HepG2 (cell line): ENCODE measurements at regions not wholly inside any gene's neighbourhood (a gene's known extent, or its start where the extent isn't known, plus 50 kb on each side); places are given as distances from the start of the nearest gene placed in this dataset.

Experiments used
- ATAC-seq: fragments of 200-7000 bp; cut with Tn5 transposase; 3 replicates; pipeline ENCODE4 v1.9.1; 2020; ENCODE audit warnings: mild to moderate bottlenecking, moderate library complexity
- BruUV-seq: library from RNA; stranded (reverse); fragments of 400-500 nt; replicated peaks from 2 replicates; lab custom pipeline; 2021; lab: Mats Ljungman, UMichigan
- CTCF ChIA-PET: fragments of 300-600 bp; formaldehyde crosslinking; extraction: SDS; loops from one replicate; lab custom pipeline; 2021; ENCODE audit warnings: low total read pairs, inconsistent platforms, low intra/inter-chr PET ratio; lab: Yijun Ruan, JAX
- POLR2A ChIA-PET: fragments of 350-600 bp; sonication (Branson Sonifier 250); formaldehyde crosslinking; loops from one replicate; lab custom pipeline; 2020; ENCODE audit warnings: antibody characterized with exemption, inconsistent platforms; lab: Yijun Ruan, JAX
- DNase-seq: peaks from one replicate; pipeline ENCODE4 v3.0.0-alpha.2; 2015; ENCODE audit warnings: low spot score
- FAIRE-seq: peaks from 3 replicates; lab custom pipeline; 2011; peaks lifted over from hg19 to GRCh38; lab: Jason Lieb, UNC
- H2AFZ ChIP-seq: one replicate; pipeline ENCODE4 v1.6.1; 2011; ENCODE audit warnings: low read length, inconsistent platforms
- H3K27ac ChIP-seq: fragments of 300-600 bp; 3 replicates; pipeline ENCODE4 v1.8.0; 2011; ENCODE audit warnings: mixed run types, mild to moderate bottlenecking, mixed read lengths, low read length, inconsistent platforms; ENCODE audit not compliant: insufficient read depth; ENCODE audit errors: extremely low read length
- H3K27me3 ChIP-seq, 2 experiments: fragments of 200-600 bp in 1 of 2; 2 replicates in 1 of 2; 3 replicates in 1 of 2; pipeline versions ENCODE4 v1.6.0 to v1.8.0; 2011; ENCODE audit warnings: low read length in 2 of 2, mild to moderate bottlenecking in 2 of 2, moderate library complexity in 2 of 2, inconsistent platforms in 1 of 2; ENCODE audit not compliant: insufficient read depth in 2 of 2, control insufficient read depth in 1 of 2
- H3K36me3 ChIP-seq, 2 experiments: fragments of 200-600 bp in 1 of 2; replicated peaks in 1 of 2; 2 replicates in 1 of 2; 3 replicates in 1 of 2; pipeline versions ENCODE4 v1.5.1 to v1.8.0; 2011; ENCODE audit warnings: low read length in 2 of 2, inconsistent platforms in 1 of 2; ENCODE audit not compliant: insufficient read depth in 2 of 2, control insufficient read depth in 1 of 2
- H3K4me1 ChIP-seq: 2 replicates; pipeline ENCODE4 v1.5.1; 2012; ENCODE audit warnings: low read length, inconsistent platforms; ENCODE audit not compliant: insufficient read depth
- H3K4me2 ChIP-seq: 2 replicates; pipeline ENCODE4 v1.6.0; 2011; ENCODE audit warnings: low read depth, low read length, inconsistent platforms
- H3K4me3 ChIP-seq, 3 experiments: fragments of 200-600 bp in 1 of 3; sonication (generic), shearing (Covaris generic) in 1 of 3; replicated peaks in 1 of 3; 2 replicates each; pipeline ENCODE4 v1.5.1; 2011 to 2016; ENCODE audit warnings: low read length in 3 of 3, inconsistent platforms in 2 of 3, low read depth in 2 of 3, mild to moderate bottlenecking in 2 of 3, control low read depth in 1 of 3, mixed read lengths in 1 of 3; ENCODE audit not compliant: insufficient read depth in 1 of 3
- H3K79me2 ChIP-seq: one replicate; pipeline ENCODE4 v1.6.1; 2011; ENCODE audit warnings: low read length, inconsistent platforms; ENCODE audit not compliant: insufficient read depth
- H3K9ac ChIP-seq: 2 replicates; pipeline ENCODE4 v1.6.0; 2011; ENCODE audit warnings: mild to moderate bottlenecking, low read depth, low read length, inconsistent platforms; ENCODE audit not compliant: insufficient read depth
- H3K9me3 ChIP-seq: 2 replicates; pipeline ENCODE4 v1.5.1; 2012; ENCODE audit warnings: mild to moderate bottlenecking, low read length
- H4K20me1 ChIP-seq: 2 replicates; pipeline ENCODE4 v1.6.0; 2011; ENCODE audit warnings: inconsistent platforms, mild to moderate bottlenecking, low read length, moderate library complexity; ENCODE audit not compliant: insufficient read depth
- BORCS8-MEF2B ChIP-seq: sonication (generic); formaldehyde crosslinking; IDR thresholded peaks from 2 replicates; pipeline ENCODE4 v1.8.0; 2022; ENCODE audit warnings: mild to moderate bottlenecking, missing genetic modification reagents
- EHMT2 ChIP-seq: fragments of 200-600 bp; sonication (generic); IDR thresholded peaks from 2 replicates; pipeline ENCODE4 v1.7.0; 2017; ENCODE audit warnings: antibody characterized with exemption, low read depth, low read length, borderline replicate concordance
- FOXA1 ChIP-seq, 2 experiments: fragments of 450-650 bp in 1 of 2; sonication (generic) in 1 of 2; formaldehyde crosslinking in 1 of 2; IDR thresholded peaks; 2 replicates each; pipeline versions ENCODE4 v1.4.0 to v1.6.1; 2016 to 2020; ENCODE audit warnings: missing genetic modification reagents in 1 of 2
- GFI1 ChIP-seq: sonication (generic); formaldehyde crosslinking; IDR thresholded peaks from 2 replicates; pipeline ENCODE4 v1.5.0; 2020; ENCODE audit warnings: missing genetic modification reagents, mild to moderate bottlenecking, borderline replicate concordance
- GPN1 ChIP-seq: sonication (generic); formaldehyde crosslinking; IDR thresholded peaks from 2 replicates; pipeline ENCODE4 v1.5.1; 2020; ENCODE audit warnings: missing genetic modification reagents, borderline replicate concordance
- IRX3 ChIP-seq: sonication (generic); formaldehyde crosslinking; IDR thresholded peaks from 2 replicates; pipeline ENCODE4 v1.8.1; 2023; ENCODE audit warnings: mild to moderate bottlenecking, low read depth, missing genetic modification reagents, borderline replicate concordance
- JDP2 ChIP-seq: sonication (generic); formaldehyde crosslinking; IDR thresholded peaks from 2 replicates; pipeline ENCODE4 v1.8.1; 2022; ENCODE audit warnings: missing genetic modification reagents, borderline replicate concordance
- RARA ChIP-seq: IDR thresholded peaks from 2 replicates; pipeline ENCODE4 v1.6.1; 2016; ENCODE audit warnings: missing genetic modification reagents, missing compliant biosample characterization
- SETDB1 ChIP-seq: sonication (generic); formaldehyde crosslinking; IDR thresholded peaks from 2 replicates; pipeline ENCODE4 v1.5.1; 2020; ENCODE audit warnings: missing genetic modification reagents, mild to moderate bottlenecking, borderline replicate concordance
- ZBTB21 ChIP-seq: sonication (generic); formaldehyde crosslinking; IDR thresholded peaks from 2 replicates; pipeline ENCODE4 v1.4.0; 2020; ENCODE audit warnings: missing genetic modification reagents
- ZNF143 ChIP-seq: sonication (generic); formaldehyde crosslinking; IDR thresholded peaks from 2 replicates; pipeline ENCODE4 v1.4.0; 2020; ENCODE audit warnings: missing genetic modification reagents
- ZNF230 ChIP-seq: sonication (generic); formaldehyde crosslinking; IDR thresholded peaks from 2 replicates; pipeline ENCODE4 v1.4.0; 2020; ENCODE audit warnings: mild to moderate bottlenecking, missing genetic modification reagents
- ZNF251 ChIP-seq: sonication (generic); formaldehyde crosslinking; IDR thresholded peaks from 2 replicates; pipeline ENCODE4 v1.9.0; 2021; ENCODE audit warnings: mild to moderate bottlenecking, missing genetic modification reagents
- ZNF343 ChIP-seq: sonication (generic); formaldehyde crosslinking; IDR thresholded peaks from 2 replicates; pipeline ENCODE4 v1.4.0; 2020; ENCODE audit warnings: mild to moderate bottlenecking, missing genetic modification reagents
- ZNF432 ChIP-seq: sonication (generic); formaldehyde crosslinking; IDR thresholded peaks from 2 replicates; pipeline ENCODE4 v1.5.0; 2020; ENCODE audit warnings: missing genetic modification reagents, mild to moderate bottlenecking, borderline replicate concordance
- WGBS: methylation state at CpG from one replicate; pipeline ENCODE4 v1.1.6; 2017; ENCODE audit warnings: low lambda C conversion rate; 5-methylcytosine and 5-hydroxymethylcytosine counted together
- in situ Hi-C: cut with HindIII; loops from 2 replicates; pipeline ENCODE4 v1.10.0; 2017; ENCODE audit warnings: low pct_unique_long_range_greater_than_20kb; ENCODE audit not compliant: extremely low pct_ligation_motif_present
- intact Hi-C: fragments of 100-400 bp; cut with micrococcal nuclease; formaldehyde crosslinking; loops from one replicate; pipeline ENCODE4 v1.10.0; 2022; ENCODE audit not compliant: unreplicated experiment
- TF ChIP-seq, protein P1 (sequence below): sonication (generic); formaldehyde crosslinking; IDR thresholded peaks from 2 replicates; pipeline ENCODE4 v1.9.0; 2022; ENCODE audit warnings: low read depth, missing genetic modification reagents

DNA sequence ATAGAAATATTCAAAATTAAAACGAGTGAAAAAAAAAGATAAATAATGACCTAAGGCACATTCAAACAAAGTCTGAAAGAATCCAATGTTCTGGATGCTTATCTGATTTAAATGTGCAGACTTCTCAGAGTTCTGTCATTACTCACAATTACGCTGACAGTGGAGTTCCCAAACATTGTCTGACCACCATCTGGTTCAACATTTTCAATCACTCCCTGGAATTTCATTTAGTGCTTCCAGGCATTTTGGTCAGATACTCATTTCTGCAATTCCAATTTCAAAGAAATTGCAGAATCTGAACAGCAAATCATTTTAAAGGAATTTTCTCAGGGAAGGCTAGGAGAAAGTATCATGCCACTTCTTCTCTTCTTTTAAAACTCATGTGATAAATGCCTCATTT lies 398.2 kb upstream of the PDE3A start:
- H4K20me1 ChIP-seq, result no peaks in the 10 kb centered on the region
- 0% methylated on average over 2 of the region's 2 CpGs for WGBS
- no peak overlapping the region for H3K27ac ChIP-seq
- FAIRE-seq (no peak), DNase-seq (no peak), ATAC-seq (no peak)
- ChIA-PET CTCF (no interaction called here), POLR2A (no interaction called here)
- no peaks in the 10 kb centered on the region for H3K27me3 ChIP-seq
- H3K4me2 ChIP-seq, result no peak overlapping the region
- H3K9me3 ChIP-seq, result no peaks in the 10 kb centered on the region
- in situ Hi-C loops, result no loop called here
- no peak overlapping the region for H2AFZ ChIP-seq
- H3K4me1 ChIP-seq, result no peaks in the 10 kb centered on the region
- intact Hi-C loops, result no loop called here
- H3K36me3 ChIP-seq, result no peaks in the 10 kb centered on the region
- no peaks in the 10 kb centered on the region for H3K79me2 ChIP-seq
- TF ChIP-seq ZNF432 (CRISPR knock-in tag) (no peak), ZBTB21 (CRISPR knock-in tag) (no peak), GPN1 (CRISPR knock-in tag) (no peak), JDP2 (CRISPR knock-in tag) (no peak), BORCS8-MEF2B (CRISPR knock-in tag) (no peak), SETDB1 (no peak), RARA (CRISPR knock-in tag) (no peak), ZNF143 (CRISPR knock-in tag) (no peak), FOXA1 (IDR thresholded peaks at IDR 0.05) (no peak), FOXA1 (CRISPR knock-in tag; IDR thresholded peaks at IDR 0.05) (no peak), ZNF251 (CRISPR knock-in tag) (no peak), IRX3 (CRISPR knock-in tag) (no peak), ZNF343 (CRISPR knock-in tag) (no peak), ZNF230 (no peak), GFI1 (CRISPR knock-in tag) (no peak), EHMT2 (no peak)
- TF ChIP-seq, protein P1, sequence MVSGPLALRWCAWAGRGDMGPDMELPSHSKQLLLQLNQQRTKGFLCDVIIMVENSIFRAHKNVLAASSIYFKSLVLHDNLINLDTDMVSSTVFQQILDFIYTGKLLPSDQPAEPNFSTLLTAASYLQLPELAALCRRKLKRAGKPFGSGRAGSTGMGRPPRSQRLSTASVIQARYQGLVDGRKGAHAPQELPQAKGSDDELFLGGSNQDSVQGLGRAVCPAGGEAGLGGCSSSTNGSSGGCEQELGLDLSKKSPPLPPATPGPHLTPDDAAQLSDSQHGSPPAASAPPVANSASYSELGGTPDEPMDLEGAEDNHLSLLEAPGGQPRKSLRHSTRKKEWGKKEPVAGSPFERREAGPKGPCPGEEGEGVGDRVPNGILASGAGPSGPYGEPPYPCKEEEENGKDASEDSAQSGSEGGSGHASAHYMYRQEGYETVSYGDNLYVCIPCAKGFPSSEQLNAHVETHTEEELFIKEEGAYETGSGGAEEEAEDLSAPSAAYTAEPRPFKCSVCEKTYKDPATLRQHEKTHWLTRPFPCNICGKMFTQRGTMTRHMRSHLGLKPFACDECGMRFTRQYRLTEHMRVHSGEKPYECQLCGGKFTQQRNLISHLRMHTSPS (CRISPR knock-in tag), result no peak
- BruUV-seq, result no TSS peak
- no peak overlapping the region for H3K9ac ChIP-seq
- H3K4me3 ChIP-seq, result no peak overlapping the region
